ENCODE measurements at regions not wholly inside any gene's neighbourhood (a gene's known extent, or its start where the extent isn't known, plus 50 kb on each side); places are given as distances from the start of the nearest gene placed in this dataset.
A peak's percentile ranks its signal among the peaks of the same experiment; 100 is the strongest.

DNA sequence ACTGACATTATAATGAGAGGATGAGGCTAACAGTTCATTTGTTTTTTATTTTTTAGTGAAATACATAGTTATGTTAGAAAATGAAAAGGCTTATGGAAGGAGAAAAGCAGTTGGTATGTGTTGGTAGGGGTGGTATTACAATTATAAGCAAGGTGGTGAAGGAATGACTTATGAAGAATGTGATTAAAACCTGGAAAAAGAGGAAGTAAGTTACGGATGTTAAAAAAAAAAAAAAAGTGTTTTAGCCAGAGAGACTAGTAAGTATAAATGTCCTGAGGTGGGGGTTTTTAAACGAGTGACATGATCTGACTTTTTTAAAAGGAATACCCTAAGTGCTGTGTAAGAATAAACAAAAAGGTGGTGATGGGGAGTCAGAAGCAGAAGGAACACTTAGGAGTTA lies 206.8 kb downstream of the IL15 start:
- no peak for DNase-seq (ENCODE audit: low spot score)
- H3K27ac ChIP-seq, result no peak overlapping the region
- CTCF ChIA-PET, result no interaction called here
- TF ChIP-seq CTCF (conservative IDR thresholded peaks at IDR 0.05; ENCODE audit: low read depth), result no peak
- POLR2A ChIA-PET (ENCODE audit: low non-redundant PET), result no interaction called here

- TF ChIP-seq CTCF (conservative IDR thresholded peaks at IDR 0.05; ENCODE audit: low read depth), result no peak
- CTCF ChIA-PET, result interaction anchor here (0.8 kb wide), 1 partner anchor 204 kb away, joined by 3 read pairs; no protein-coding TSS in a partner anchor
- no peak overlapping the region for H3K27ac ChIP-seq
- POLR2A ChIA-PET (ENCODE audit: low non-redundant PET), result no interaction called here
- DNase-seq (ENCODE audit: low spot score), result peak; percentile 3
Observed at GRCh38 chr4:141845901-141846300, 209.5 kb downstream of the IL15 start.

DNA sequence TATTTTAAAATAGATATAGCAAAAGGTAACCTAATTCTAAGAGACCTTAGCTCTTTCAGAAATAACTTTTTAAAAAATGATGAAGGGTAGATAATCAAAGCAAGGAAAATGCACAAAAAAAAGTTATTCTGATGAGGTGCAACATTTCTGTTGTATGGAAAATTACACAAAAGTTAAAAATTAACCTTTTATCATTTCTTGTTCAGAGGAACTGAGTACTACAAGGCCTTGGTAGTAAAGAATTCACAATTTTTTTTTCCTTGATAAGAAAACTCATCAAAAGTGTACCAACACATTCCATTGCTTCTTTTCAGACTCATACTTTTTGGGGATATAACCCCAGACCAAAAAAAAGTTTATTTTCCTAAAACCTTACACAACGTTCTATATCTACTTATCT lies 213.0 kb downstream of the IL15 start:
- DNase-seq (ENCODE audit: low spot score), result no peak
- POLR2A ChIA-PET (ENCODE audit: low non-redundant PET), result no interaction called here
- CTCF ChIA-PET, result interaction anchor here (0.7 kb wide), 1 partner anchor 16 kb away, joined by 3 read pairs; no protein-coding TSS in a partner anchor
- H3K27ac ChIP-seq, result no peak overlapping the region
- TF ChIP-seq CTCF (conservative IDR thresholded peaks at IDR 0.05; ENCODE audit: low read depth), result no peak

DNA sequence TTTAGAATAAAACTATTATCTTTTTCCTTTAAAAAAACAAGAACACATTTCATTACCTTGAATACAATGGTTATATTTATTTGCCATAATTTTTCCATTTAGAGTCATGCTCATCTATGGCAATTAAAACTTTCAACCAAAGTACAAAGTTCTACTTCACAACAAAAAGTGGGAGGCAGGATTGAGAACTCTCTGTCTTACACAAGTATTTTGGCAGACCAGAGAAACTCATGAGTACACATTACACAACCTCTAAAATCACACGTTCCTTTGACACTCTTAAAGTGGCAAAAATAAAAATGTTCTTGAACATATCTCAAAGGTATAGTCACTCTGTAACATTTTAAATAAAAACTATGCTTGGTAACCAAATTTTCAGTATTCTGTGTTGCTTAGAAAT lies 213.4 kb downstream of the IL15 start:
- H3K27ac ChIP-seq, result no peak overlapping the region
- POLR2A ChIA-PET (ENCODE audit: low non-redundant PET), result no interaction called here
- CTCF ChIA-PET, result no interaction called here
- DNase-seq (ENCODE audit: low spot score), result no peak
- TF ChIP-seq CTCF (conservative IDR thresholded peaks at IDR 0.05; ENCODE audit: low read depth), result no peak

- H3K27ac ChIP-seq, result no peak overlapping the region
- no peak for TF ChIP-seq CTCF (conservative IDR thresholded peaks at IDR 0.05; ENCODE audit: low read depth)
- ChIA-PET CTCF (interaction anchor here (0.7 kb wide), 1 partner anchor 88 kb away, joined by 3 read pairs; no protein-coding TSS in a partner anchor), POLR2A (ENCODE audit: low non-redundant PET) (interaction anchor here (0.6 kb wide), 1 partner anchor 1458 kb away, joined by 6 read pairs; no protein-coding TSS in a partner anchor)
- DNase-seq (ENCODE audit: low spot score), result peak; percentile 5
Observed at GRCh38 chr4:141851246-141851891, 215.0 kb downstream of the IL15 start.

DNA sequence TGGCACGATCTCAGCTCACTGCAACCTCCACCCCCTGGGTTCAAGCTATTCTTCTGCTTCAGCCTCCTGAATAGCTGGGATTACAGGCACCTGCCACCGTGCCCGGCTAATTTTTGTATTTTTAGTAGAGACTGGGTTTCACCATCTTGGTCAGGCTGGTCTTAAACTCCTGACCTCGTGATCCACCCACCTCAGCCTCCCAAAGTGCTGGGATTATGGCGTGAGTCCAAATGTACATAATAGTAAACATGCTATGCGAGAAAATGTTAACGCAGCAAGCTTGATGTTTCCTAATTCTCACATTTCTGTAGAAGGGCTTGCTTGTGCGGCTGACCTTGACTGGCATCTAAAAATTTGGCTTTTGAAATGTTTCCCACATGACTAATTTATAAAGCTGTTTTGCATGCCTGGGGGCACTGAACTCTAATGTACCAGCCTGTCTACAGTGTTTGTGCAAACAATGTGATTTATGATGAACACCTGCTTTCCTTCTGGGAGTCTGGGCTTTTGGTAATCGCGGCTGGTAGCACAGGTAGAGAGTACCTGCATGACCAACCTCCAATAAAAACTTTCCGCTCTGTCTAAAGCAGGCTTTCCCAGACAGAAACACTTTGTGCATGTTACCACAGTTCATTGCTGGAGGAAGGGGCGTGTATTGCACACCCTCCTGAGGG lies 216.8 kb downstream of the IL15 start:
- peak; percentile 52 for DNase-seq (ENCODE audit: low spot score)
- TF ChIP-seq CTCF (conservative IDR thresholded peaks at IDR 0.05; ENCODE audit: low read depth), result no peak
- H3K27ac ChIP-seq, result no peak overlapping the region
- POLR2A ChIA-PET (ENCODE audit: low non-redundant PET), result no interaction called here
- CTCF ChIA-PET, result interaction anchor here (0.6 kb wide), 1 partner anchor 141 kb away, joined by 4 read pairs; no protein-coding TSS in a partner anchor
